ENCODE measurements at regions not wholly inside any gene's neighbourhood (a gene's known extent, or its start where the extent isn't known, plus 50 kb on each side); places are given as distances from the start of the nearest gene placed in this dataset.

DNA sequence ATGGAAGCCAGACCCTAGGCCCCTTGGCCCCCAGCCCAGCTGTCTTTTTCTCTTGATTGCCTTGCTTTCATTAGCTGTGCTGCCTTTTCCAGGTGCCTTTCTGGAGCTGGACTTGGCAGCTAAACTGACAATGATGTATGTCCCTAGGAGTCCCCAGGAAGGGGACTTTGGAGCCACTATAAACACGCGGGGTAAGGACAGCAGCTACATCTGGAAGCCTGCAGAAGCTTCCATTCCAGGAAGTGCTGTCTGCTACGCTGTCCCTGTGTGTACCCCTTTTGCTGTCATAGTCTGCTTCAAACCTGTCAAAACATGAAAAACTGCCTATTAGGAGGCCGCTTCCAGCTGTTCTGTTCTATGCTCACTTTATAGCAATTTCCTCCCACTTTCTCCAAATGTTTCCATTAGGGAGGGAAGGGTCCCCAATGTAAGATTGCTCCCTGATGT, 153.3 kb upstream of the RAG2 start:
- no peak for TF ChIP-seq POLR2A (IDR thresholded peaks at IDR 0.05)
- TF ChIP-seq, protein P1, sequence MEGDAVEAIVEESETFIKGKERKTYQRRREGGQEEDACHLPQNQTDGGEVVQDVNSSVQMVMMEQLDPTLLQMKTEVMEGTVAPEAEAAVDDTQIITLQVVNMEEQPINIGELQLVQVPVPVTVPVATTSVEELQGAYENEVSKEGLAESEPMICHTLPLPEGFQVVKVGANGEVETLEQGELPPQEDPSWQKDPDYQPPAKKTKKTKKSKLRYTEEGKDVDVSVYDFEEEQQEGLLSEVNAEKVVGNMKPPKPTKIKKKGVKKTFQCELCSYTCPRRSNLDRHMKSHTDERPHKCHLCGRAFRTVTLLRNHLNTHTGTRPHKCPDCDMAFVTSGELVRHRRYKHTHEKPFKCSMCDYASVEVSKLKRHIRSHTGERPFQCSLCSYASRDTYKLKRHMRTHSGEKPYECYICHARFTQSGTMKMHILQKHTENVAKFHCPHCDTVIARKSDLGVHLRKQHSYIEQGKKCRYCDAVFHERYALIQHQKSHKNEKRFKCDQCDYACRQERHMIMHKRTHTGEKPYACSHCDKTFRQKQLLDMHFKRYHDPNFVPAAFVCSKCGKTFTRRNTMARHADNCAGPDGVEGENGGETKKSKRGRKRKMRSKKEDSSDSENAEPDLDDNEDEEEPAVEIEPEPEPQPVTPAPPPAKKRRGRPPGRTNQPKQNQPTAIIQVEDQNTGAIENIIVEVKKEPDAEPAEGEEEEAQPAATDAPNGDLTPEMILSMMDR (IDR thresholded peaks at IDR 0.05), result no peak
